ENCODE measurements at regions not wholly inside any gene's neighbourhood (a gene's known extent, or its start where the extent isn't known, plus 50 kb on each side); places are given as distances from the start of the nearest gene placed in this dataset.

DNA sequence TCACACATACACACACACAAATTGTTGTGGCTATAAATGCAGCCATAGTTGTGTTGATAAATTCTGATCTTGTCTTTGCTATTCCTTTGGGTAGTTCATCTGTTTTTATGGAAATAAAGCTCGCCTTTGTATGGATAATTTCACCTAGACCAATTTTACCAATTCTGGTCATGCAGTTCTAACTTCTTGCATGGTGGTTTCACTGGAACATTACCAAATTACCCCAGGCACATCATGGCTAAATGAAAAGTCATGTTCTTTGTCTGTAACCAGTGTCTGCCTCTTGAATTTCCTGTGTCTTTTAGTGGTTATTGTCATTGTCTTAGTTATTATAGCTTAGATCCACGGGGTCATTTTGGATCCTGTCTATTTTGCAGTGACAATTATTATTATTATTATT, 50.3 kb upstream of the TMC1 start:
- DNase-seq (ENCODE audit: low read depth in 2 of 2) = no peak
- H3K4me3 ChIP-seq (replicated peaks in 1 of 2; ENCODE audit: low read depth in 2 of 2, low read length in 2 of 2) = no peak overlapping the region
- TF ChIP-seq, protein P1, sequence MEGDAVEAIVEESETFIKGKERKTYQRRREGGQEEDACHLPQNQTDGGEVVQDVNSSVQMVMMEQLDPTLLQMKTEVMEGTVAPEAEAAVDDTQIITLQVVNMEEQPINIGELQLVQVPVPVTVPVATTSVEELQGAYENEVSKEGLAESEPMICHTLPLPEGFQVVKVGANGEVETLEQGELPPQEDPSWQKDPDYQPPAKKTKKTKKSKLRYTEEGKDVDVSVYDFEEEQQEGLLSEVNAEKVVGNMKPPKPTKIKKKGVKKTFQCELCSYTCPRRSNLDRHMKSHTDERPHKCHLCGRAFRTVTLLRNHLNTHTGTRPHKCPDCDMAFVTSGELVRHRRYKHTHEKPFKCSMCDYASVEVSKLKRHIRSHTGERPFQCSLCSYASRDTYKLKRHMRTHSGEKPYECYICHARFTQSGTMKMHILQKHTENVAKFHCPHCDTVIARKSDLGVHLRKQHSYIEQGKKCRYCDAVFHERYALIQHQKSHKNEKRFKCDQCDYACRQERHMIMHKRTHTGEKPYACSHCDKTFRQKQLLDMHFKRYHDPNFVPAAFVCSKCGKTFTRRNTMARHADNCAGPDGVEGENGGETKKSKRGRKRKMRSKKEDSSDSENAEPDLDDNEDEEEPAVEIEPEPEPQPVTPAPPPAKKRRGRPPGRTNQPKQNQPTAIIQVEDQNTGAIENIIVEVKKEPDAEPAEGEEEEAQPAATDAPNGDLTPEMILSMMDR (IDR thresholded peaks at IDR 0.05; ENCODE audit: low read depth, low read length) = no peak

DNA sequence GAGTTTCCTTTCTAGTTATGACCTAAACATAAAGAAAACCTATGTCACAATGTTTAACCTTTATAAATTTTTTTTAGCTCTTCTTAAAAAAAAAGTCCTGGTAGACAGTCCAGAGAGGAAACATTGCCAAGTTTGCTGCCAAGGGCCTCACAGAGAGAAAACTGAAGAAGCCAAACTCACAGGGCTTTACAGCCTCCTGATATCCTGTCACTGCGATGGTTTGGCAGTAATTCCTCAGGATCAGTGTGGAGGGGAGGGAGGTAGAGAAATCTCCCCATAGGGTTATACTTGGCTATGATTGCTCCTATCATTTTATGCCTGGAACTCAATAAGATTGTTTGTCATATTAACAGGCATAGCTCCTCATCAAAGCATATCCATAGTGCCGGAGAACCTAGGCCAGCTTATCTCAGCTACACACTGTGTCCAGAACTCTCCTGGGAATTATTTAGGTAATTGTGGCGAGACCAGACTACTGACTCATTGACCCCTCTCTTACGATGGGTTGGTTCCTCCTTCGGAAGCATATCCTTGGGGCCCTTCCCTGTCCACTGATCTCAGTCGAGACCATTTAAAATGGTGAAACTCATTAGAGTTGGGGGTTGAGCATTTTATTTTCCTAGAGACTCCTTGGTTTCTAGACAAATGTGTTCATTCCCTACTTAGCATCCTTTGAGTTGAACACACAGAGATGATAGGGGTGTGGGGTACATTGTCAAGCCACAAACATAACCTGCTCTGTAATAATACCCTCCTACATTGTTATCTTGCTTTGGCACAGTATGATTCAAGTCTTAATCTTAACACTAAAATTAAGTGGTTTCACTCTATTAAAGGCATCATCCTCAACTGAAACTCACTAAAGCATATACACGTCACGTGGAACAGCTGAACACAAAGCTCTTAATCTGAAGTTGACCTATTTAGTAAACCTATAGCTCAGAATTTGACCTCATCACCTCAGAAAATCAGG, 53.4 kb upstream of the TMC1 start:
- TF ChIP-seq, protein P1 (IDR thresholded peaks at IDR 0.05; ENCODE audit: low read depth, low read length) = no peak
- DNase-seq (ENCODE audit: low read depth in 2 of 2) = peak; percentile 45 to 81
- no peak overlapping the region for H3K4me3 ChIP-seq (replicated peaks in 1 of 2; ENCODE audit: low read depth in 2 of 2, low read length in 2 of 2)

DNA sequence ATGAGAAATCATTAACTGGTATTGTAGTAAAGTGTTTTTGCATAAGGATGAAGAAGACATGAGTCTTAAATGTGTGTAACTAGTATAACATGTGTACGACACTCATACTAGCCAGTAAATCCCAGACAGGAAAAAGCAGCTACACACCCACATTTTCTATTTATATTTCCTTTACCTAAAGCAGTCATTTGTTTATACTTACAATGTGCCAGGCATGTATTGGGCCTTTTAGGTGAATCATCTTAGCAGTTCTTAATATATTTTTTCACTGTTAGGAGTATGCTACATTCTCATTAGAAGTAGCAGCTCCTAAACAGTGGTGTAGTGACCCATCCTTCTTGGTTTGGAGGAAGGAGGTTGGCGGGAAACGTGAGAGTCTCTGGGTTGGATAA, 55.8 kb upstream of the TMC1 start:
- DNase-seq (ENCODE audit: low read depth in 2 of 2) = peak in 1 of 2 donors; percentile 56
- H3K4me3 ChIP-seq (replicated peaks in 1 of 2; ENCODE audit: low read depth in 2 of 2, low read length in 2 of 2) = no peak overlapping the region
- TF ChIP-seq, protein P1 (IDR thresholded peaks at IDR 0.05; ENCODE audit: low read depth, low read length) = no peak

GRCh38 chr9:72464857-72465592, 56.4 kb upstream of the TMC1 start:
- no peak for DNase-seq (ENCODE audit: low read depth in 2 of 2)
- H3K4me3 ChIP-seq (replicated peaks in 1 of 2; ENCODE audit: low read depth in 2 of 2, low read length in 2 of 2) = no peak overlapping the region
- TF ChIP-seq, protein P1 (IDR thresholded peaks at IDR 0.05; ENCODE audit: low read depth, low read length) = no peak

DNA sequence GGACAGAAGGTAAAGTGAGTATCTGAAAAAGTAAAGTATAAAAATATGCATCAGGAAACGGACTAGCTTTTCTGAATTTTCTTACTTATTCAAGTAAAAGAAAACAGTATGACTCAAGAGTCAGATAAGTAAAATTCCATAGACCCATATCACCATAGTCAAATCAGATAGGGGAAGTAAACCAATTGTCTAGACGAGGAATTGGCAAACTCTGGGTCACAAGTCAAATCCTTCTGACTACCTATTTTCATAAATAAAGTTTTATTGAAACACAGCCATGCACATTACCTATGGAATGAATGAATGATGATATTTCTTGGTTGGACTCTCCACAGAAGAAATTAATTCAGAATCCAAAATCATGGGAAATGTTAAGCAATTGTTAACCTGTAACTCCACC, 59.1 kb upstream of the TMC1 start:
- DNase-seq (ENCODE audit: low read depth in 2 of 2) = peak; percentile 40 to 66
- no peak overlapping the region for H3K4me3 ChIP-seq (replicated peaks in 1 of 2; ENCODE audit: low read depth in 2 of 2, low read length in 2 of 2)
- TF ChIP-seq, protein P1 (IDR thresholded peaks at IDR 0.05; ENCODE audit: low read depth, low read length) = no peak

DNA sequence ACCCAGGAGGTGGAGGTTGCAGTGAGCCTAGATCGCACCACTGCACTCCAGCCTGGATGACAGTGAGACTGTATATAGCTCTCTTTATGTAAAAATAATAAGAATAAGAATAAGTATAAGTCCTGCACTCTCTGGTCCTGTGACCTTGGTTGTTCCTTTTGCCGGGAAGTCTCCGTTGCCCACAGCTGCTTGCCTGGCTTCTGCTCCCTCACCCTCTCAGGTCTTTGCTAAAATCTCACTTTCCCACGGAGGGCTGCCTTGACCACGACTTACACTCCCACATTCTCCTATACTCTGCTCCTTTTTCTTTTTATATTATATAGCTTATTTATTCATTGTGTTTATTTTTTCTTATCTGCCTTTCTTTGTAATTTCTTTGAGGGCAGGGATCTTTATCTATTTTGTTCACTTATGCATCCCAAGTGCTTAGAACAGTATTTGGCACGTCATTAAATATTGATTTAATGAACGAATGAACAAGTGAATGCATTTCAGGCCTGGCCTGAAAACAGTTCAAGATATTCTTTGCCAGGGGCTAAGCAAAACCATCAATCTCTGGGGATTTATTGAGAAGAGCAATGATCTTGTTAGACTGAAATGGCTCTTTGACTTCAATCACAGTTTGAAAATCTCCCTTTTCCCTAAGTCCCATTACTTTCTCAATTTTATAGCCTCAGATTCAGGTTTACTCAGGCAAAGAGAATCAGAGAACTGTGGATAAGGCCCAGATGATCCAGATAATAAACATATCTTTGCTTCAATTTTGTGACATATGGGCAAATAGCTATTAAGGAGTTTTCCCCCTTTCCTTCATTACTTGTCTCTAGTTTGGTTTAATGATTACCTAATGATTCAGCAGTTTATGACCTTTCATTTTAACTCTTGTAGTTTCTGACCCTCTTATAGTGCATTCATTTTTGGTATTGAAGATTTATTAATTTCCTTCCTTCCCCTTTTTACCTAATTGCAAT, 60.8 kb upstream of the TMC1 start:
- TF ChIP-seq, protein P1 (IDR thresholded peaks at IDR 0.05; ENCODE audit: low read depth, low read length) = no peak
- no peak for DNase-seq (ENCODE audit: low read depth in 2 of 2)
- no peak overlapping the region for H3K4me3 ChIP-seq (replicated peaks in 1 of 2; ENCODE audit: low read depth in 2 of 2, low read length in 2 of 2)

Data from cardiac fibroblast (primary cell).